ENCODE measurements at regions not wholly inside any gene's neighbourhood (a gene's known extent, or its start where the extent isn't known, plus 50 kb on each side); places are given as distances from the start of the nearest gene placed in this dataset.

- H3K27ac ChIP-seq (ENCODE audit: extremely low read depth, low read depth, low read length): no peak overlapping the region
- no peak overlapping the region for H3K4me3 ChIP-seq (ENCODE audit: low read depth, low read length)
- CTCF ChIA-PET: no interaction called here
- no peak for TF ChIP-seq HOXC10 (CRISPR knock-in tag; IDR thresholded peaks at IDR 0.05)
- no peak for TF ChIP-seq ZSCAN16 (tag by site-specific recombination; IDR thresholded peaks at IDR 0.05)
- TF ChIP-seq REST (tag by site-specific recombination; IDR thresholded peaks at IDR 0.05): no peak
- TF ChIP-seq PBX3 (CRISPR knock-in tag; IDR thresholded peaks at IDR 0.05): no peak
- TF ChIP-seq WT1 (tag by site-specific recombination; IDR thresholded peaks at IDR 0.05): no peak
- no peak for TF ChIP-seq ZNF121 (tag by site-specific recombination; IDR thresholded peaks at IDR 0.05)
- no peak for TF ChIP-seq ZNF664 (tag by site-specific recombination; IDR thresholded peaks at IDR 0.05)
- TF ChIP-seq SP2 (tag by site-specific recombination; IDR thresholded peaks at IDR 0.05): no peak
- no peak for TF ChIP-seq ZBTB11 (tag by site-specific recombination; conservative IDR thresholded peaks at IDR 0.05; ENCODE audit: low read depth)
- TF ChIP-seq ZNF37A (tag by site-specific recombination; IDR thresholded peaks at IDR 0.05): no peak
- TF ChIP-seq ZNF501 (tag by site-specific recombination; IDR thresholded peaks at IDR 0.05): no peak
- no peak for TF ChIP-seq ZNF549 (tag by site-specific recombination; IDR thresholded peaks at IDR 0.05)
- TF ChIP-seq ZNF10 (tag by site-specific recombination; IDR thresholded peaks at IDR 0.05): no peak
- no peak for TF ChIP-seq KLF17 (tag by site-specific recombination; IDR thresholded peaks at IDR 0.05)
- no peak for TF ChIP-seq ZNF792 (tag by site-specific recombination; IDR thresholded peaks at IDR 0.05)
- no peak for TF ChIP-seq ZNF280C (tag by site-specific recombination; IDR thresholded peaks at IDR 0.05)
- no peak for TF ChIP-seq ZNF214 (tag by site-specific recombination; IDR thresholded peaks at IDR 0.05; ENCODE audit: borderline replicate concordance)
- no peak for TF ChIP-seq ZNF394 (tag by site-specific recombination; IDR thresholded peaks at IDR 0.05; ENCODE audit: borderline replicate concordance)
- no peak for TF ChIP-seq KLF16 (tag by site-specific recombination; IDR thresholded peaks at IDR 0.05)
- TF ChIP-seq ZNF248 (tag by site-specific recombination; IDR thresholded peaks at IDR 0.05): no peak
- POLR2A ChIA-PET: interaction anchor here (0.6 kb wide), 1 partner anchor 103 kb away, joined by 4 read pairs; no protein-coding TSS in a partner anchor
- H3K9me3 ChIP-seq (ENCODE audit: control insufficient read depth, insufficient read depth, low read depth, low read length): no peaks in the 10 kb centered on the region
- peaks cover 2% of the 10 kb centered on the region; the same call in 1 of the 2 replicates for H3K4me1 ChIP-seq (ENCODE audit: control insufficient read depth, insufficient read depth, low read length)
- H3K36me3 ChIP-seq (ENCODE audit: control insufficient read depth in 2 of 2, insufficient read depth in 1 of 2, low read length in 2 of 2): no peaks in the 10 kb centered on the region
Observed at GRCh38 chr20:24770628-24771541, 178.2 kb upstream of the CST7 start.
